Right renal pelvis (tissue), 4 donors: ENCODE measurements at regions not wholly inside any gene's neighbourhood (a gene's known extent, or its start where the extent isn't known, plus 50 kb on each side); places are given as distances from the start of the nearest gene placed in this dataset.

Experiments used
- DNase-seq, 4 donors: peaks; one replicate each; pipeline ENCODE4 v3.0.0-alpha.2; 2013; ENCODE audit warnings: low read depth in 4 of 4, low spot score in 3 of 4, missing footprints in 1 of 4

DNA sequence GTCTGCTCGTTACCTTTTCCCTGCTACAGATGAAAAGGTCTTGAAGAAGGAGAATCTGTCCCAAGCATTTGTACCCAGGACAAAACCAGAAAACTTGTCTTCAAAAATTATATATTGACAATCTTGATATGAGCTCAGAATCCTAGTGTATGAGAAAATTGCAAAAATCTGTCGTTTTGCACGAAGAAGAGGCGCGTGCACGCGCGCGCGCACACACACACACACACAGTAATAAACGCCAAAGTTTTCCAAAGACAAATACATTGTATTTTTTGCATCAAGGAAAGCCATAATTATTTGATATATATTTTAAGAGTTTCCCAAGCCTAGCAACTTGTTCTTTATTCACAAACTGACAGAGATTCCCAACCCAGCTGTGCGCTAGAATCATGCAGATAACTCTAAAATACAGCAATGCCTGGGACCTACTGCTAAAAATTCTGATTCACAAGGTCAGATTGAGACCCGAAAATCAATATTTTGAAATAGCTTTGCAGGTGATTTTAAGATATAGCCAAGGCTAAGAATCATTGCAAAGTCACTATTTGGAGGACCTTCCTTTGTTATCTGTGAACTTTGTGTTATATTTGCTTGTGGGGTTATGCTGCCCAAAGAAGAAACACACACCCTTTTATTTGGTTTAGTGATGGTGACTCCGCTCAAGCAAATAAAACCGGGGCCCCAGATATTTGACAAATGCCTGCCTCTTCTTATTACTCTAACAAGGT is 1287.7 kb upstream of the CDH6 start:
- DNase-seq = no peak

DNA sequence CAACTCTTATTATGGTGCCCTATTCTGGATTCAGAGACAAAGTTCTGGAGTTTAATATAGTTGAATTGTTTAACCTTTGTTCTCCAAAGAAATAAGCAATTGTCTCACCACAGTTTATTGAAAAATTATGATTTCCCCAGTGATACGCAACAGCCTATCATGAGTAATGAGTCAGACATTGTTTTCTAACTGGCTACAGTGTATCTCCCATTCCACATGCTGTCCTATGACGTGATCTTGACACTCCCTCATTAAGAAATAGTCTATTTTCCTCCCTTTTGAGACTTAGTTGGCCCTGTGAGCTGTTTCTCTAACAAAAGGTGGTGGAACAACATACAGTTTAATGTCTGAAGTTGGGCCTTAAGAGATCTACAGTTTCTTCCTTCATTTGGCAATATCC is 1290.6 kb upstream of the CDH6 start:
- DNase-seq = no peak

DNA sequence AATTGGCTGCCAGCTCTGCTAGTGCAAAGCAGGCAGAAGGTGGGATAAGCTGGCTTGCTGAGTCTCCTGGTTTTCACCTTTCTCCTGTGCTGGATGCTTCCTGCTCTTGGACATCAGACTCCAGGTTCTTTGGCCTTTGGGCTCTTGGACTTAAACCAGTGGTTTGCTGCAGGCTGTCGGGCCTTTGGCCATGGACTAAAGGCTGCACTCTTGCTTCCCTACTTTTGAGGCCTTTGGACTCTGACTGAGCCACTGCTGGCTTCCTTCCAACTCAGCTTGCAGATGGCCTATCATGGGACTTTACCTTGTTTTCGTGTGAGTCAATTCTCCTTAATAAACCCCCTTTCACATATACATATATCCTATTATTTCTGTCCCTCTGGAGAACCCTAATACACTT is 1293.9 kb upstream of the CDH6 start:
- no peak for DNase-seq

DNA sequence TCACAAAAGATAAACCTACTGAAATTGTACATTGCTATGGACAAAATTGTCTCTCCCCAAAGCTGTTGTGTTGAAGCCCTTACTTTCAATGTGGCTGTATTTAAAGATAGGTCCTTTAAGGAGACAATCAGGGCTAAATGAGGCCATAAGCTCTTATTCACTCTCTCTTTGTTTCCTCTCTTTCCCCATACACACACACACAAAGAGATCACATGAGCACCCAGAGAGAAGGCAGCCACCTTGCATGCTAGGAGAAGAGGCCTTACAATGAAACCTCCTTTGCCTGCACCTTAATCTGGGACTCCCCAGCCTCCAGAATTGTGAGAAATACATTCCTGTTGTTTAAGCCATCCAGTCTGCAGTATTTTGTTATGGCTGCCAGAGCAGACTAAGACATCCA is 1295.6 kb upstream of the CDH6 start:
- DNase-seq = no peak

DNA sequence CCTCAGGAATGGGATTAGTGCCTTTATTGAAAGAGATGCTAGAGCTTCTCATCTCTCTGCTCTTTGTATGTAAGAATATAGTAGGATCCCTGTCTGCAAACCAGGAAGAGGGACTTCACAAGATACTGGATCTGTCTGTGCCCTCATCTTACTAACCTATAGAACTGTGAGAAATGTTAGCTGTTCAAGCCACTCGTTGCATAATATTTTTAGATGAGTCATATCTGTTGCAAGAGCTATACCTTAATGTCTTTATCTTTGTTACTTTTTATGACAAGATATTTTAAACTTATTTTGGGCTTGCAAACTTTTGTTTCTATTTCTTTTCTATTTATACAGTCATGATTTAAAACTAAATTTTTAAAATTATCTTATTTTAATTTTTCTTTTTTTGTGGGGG is 1296.8 kb upstream of the CDH6 start:
- DNase-seq = no peak

DNA sequence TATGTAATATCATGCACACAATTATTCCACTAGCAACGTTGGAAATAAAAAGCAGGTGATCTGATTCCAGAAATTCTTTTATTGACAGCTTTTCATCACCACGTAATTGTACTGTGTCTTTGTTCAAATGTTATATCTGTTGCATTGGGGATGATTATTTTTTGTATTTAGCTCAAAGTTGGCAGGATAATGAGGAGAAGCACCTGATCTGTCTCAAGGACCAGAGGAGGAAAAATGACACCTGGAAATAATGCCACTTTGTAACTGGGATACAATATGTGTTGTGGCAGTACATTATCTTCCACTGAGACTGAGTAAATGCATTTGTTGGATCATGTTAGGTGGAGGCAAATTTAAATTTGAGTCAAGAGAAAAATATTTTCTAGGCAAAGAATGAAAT is 1298.8 kb upstream of the CDH6 start:
- no peak for DNase-seq

DNA sequence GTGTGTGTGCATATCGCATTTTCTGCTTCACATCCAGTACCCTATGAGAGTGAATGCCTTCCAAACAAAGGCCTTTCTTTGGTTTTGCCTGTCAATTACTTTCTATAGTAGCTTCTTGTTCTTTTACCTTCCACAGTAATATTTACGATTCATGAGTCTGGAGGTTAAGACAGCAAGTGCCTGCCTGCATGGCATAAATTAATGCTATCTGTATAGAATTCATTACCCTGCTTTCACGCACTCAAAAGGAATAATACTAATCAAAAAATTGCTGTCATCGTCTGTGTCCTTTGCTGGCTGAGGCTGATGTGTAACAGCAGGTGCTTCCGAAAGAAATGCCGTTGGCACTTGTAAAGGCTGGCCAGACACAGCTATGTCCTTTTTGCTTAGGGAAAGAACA is 1304.4 kb upstream of the CDH6 start:
- DNase-seq = no peak

DNA sequence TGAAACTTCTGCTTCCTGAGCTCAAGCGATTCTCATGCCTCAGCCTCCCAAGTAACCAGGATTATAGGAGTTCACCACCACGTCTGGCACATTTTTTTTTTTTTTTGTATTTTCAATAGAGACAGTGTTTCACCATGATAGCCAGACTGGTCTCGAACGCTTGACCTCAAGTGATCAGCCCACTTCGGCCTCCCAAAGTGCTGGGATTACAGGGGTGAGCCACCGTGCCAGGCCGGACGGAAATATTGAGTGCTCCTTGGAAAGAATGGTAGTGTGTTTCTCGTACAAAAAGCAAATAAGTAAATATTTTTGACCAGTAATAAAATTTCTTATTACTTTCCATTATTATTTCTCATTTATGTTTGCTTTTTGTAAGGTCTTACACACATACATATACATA is 1307.9 kb upstream of the CDH6 start:
- no peak for DNase-seq

DNA sequence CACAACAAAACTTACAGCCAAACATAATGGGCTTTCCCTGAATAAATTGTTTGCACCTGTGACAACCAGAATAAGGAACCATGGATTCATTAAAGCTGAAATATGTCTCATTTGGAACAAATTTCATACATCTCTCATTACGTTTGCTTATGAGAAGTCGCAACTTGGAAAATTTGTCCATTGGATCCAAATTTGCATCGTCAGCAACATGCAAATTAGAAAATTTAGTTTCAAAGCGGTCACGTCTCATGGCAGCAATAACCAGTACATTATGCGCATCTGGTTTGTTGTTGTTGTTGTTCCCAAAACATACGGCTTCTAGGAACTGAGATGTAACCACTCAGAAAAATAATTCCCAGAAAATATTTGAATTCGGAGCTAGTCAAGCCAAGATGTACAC is 1311.5 kb upstream of the CDH6 start:
- no peak for DNase-seq

DNA sequence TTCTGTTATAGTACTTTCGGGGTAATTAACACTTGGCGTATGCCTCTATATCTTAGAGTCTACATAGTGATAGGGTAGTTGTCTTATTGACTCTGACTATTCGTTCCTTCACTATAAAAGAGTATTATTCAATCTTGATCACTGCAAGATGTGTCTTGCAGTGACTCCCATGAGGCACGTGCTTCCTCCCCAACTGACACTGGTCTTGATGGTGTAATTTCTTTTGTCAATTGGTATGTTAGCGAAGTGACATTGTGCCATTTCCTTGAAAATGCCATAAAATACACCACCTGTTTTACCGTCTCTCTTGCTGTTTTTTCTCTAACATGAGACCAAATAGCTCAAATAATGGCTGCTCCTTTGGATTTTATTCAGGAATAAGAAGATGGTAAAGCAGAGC is 1314.1 kb upstream of the CDH6 start:
- no peak for DNase-seq

DNA sequence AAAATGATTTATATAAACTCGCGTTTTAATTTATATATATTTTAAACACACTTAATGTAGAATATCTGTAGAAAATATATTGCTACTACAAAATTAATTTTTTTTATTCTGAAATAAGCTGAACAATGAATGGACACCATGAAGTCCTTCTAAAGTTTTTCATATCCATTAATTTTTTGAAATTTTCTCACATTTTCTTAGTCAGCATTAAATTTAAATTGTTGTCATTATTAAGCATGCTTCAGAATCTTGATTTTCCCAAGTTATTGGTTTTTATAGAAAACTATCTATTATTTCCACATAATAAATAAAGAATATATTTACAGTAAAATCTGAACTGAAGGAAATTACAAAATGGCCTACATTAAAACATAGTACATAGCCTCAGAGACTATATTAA is 1314.9 kb upstream of the CDH6 start:
- no peak for DNase-seq

DNA sequence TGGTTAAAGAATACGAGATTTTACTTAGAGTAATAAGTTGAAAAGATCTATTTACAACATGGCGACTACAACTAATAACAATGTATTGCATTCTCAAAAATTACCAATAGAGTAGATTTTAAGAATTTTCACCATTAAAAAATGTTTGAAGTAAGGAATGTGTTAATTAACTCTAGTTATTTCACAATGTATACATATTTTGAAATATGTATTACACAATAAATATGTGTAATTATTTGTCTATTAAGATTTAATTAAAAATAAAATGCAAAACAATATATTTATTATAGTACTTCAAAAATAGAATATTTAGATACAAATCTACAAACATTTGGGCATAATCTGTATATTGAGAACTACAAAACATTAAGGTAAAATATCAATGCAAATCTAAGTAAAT is 1326.3 kb upstream of the CDH6 start:
- DNase-seq = no peak

DNA sequence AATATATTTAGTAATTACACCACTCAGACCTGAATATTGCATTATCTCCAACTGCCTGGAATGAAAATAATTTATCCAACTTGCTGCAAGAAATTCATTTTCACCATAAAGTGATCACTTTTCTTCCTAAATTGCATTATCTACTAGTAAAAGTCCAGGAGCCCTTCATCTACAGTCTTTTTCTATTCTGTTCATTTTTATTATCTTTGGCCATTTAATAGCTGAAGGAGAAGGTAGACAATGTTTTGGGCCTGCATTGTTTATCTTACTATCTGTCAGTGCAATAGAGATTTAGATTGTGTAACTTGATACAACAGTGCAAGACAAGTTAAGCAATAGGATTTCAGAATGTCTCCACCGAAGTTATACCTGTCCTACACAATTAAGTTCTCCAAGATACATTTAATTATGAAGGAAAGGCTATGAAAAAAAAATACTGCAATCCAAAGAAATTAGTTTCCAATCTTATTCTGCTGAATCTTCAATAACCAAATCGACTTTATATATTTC is 1339.7 kb upstream of the CDH6 start:
- no peak for DNase-seq

DNA sequence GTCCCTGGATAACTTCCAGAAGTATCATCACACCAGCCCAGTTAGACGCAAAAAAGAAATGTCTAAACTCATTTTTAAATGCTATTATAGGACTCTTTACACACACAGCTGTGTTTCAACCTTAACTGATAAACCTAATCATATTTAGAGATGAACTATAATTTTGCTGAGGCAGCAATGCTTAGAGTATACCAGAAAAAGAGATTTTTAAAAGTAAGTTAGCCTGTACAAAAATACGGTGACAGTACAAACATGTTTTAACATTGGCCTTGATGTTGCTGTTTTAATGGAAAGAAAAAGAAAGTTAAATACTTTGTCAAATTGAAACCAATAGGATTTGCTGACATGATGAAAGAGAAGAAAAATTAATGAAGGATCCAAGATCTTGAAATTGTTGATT is 1341.2 kb upstream of the CDH6 start:
- DNase-seq = no peak

DNA sequence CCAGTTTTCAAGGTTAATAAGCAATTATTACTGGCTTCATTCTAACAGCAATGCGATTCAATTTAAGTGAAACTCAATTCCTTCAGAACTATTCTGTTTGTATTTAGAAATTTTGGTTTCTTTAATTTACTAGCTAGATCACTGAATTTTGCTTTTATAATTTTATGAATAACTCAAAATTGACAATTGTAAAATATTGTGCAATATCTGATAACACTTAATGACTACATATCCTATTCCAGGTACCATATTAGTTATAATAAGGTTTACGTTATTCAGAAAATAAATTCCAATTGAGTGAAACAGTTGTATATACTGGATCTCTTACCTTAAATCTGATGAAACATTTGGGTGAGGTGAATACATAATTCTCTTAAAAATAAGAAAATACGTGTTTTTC is 1348.3 kb upstream of the CDH6 start:
- no peak for DNase-seq

DNA sequence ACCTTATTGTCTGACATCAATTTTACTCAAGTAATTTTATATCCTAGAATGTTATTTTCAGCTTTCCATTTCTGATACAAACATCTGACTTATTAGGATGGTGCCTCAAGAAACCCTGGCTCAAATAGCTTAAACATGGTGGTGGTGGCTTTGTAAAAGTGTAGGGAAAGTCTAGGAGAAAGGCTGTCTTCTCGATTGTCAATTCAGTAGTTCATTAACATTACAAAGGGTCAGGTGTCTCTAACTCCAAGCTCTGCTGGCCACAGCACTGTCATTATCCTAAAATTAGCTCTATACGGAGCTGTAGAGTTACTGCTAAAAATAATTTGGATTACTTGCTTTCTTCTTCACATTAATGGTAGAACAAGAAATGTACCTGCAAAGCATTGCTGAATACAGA is 1360.1 kb upstream of the CDH6 start:
- DNase-seq = no peak

DNA sequence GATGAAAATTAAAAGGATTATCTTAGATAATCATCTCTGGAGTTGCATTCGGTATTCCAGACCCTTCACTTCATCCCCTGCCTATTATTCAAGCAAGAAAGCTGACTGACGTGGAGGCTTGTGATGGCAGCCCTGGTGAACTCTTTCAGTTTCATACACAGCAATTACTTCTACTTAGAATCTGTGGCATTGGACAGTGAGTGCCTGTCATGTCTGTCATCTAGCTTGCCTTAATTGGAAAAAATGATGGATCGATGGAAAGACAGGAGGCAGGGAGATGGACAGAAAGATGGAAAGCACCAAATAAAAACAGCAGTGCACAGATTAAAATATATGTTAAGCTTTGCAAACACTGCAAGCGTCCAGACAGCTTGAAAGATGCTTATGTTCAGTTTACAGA is 1371.0 kb upstream of the CDH6 start:
- no peak for DNase-seq

DNA sequence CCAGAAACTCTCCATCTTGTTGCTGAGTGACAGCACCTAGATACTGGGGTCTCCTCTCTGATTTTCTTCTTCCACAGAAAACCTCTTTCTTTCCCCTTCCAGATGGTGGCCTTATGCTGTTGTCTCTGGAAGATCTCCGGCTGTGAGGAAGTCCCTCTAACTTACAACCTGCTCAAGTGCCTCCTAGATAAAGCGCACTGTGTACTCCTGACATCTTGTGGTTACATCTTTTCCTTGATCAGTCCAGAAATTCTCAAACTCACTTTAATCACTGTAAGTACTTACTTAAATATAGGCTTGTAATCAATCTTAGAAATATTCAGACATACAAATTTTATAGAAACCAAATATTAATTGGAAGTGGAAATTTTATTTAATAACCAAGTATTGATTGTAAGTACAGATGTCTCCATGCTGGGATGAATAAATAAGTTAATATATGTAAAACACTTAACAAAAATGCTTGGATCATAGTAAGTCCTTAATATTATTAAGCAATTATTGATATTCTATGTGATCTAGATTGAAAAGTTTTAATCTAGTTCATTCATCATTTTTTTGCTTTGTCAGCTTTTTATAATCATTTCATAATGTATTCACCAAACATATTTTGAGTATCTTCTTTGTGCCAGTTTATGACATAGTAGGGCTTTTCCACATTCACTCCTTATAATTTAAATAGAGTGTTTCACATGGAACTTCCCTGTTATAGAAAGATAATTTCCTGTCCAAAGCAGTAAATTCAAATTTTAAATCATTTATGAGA is 1381.4 kb upstream of the CDH6 start:
- no peak for DNase-seq

DNA sequence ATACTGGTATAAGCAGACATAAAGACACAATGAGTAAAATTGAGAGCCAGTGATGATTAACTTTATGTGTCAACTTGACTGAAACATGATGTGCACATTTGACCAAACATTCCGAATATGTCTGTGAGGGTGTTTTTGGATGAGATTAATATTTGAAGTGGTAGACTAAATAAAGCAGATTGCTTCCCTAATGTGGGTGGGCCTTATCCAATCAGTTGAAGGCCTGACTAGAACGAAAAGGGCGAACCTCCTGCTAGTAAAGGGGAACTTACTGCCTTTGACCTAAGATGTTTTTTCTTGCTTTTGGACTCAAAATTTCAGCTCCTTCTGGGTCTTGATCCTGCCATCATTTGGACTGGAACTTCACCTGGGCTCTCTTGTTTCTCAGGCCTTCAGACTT is 1387.7 kb upstream of the CDH6 start:
- DNase-seq = no peak

DNA sequence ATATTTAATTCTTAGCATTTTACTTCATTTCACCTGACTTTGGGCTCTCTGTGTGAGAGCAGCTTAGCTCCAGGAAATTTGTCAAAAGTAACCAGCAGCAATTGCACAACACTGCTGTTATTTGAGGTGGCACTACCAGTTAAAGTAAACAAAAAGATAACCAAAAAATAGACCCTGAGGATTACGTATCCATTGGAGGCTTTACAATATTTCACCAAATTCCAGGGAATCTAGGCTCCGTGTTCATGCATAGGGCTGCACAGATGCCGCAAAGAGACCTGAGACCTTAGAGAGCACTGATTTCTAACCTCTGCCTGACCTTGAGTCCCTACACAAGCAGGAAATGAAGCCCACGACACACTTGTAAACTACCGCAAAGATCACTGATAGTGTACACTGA is 1392.7 kb upstream of the CDH6 start:
- no peak for DNase-seq

DNA sequence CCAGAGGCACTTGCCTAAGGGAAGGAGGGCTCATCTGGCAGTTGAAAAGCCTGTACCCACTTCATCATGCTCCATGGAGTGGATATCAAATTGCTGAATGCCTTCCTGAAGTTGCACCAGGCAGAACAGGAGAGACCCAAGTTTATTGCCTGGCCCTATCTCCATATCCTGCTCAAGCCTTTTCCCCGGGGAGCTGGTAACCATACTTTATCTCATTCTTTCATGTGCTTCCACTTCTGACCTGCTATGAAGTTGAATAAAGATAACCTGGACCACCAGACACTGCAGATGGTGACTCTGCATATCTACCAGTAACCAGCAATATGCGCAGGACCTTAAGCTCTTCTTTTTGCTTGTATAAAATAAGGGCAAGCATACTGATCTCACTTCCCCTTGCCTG is 1397.5 kb upstream of the CDH6 start:
- no peak for DNase-seq

DNA sequence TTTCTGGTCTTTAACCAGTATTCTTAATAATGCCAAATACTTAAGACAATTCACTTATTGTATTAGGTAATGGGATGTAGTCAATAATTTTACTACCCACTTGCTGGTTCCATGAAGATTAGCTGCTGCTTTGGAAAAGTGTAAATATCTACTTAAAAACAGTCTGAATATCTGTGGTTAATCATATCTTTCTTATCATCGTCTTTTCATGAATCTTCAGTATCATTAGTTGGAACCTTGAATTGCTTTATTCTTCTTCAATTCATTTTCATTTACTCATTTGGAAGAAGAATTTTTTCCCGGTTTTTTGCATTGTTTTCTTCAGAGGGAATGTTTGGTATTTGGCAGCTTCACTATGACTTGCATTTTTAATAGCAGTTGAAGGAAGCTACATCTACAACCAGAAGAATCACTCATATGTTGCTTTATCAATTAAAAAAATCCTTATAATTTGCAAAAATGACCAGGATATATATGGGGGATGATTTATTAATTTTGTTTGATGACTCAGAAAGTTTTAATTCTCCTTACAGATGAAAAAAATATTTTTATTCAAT is 1398.3 kb upstream of the CDH6 start:
- no peak for DNase-seq
